GDM1 (cell line): ENCODE measurements at regions not wholly inside any gene's neighbourhood (a gene's known extent, or its start where the extent isn't known, plus 50 kb on each side); places are given as distances from the start of the nearest gene placed in this dataset.

Source experiments
- DNase-seq: peaks from one replicate; lab custom pipeline; 2025; lab: John Stamatoyannopoulos, UW

DNA sequence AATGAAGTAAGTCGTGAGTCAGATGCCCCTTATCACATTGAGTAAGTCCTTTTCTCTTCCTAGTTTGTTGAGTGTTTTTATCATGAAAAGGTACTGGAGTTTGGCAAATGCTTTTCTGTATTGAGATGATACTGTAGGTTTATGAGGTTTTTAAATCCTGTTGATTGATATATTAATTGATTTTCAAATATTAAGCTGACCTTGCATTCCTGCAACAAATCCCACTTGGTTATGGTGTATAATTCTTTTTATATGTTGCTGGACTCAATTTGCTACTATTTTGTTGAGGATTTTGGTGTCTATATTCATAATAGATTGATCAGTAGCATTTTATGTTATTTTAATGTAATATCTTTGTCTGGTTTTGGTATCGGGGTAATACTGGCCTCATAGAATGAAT lies 81.0 kb upstream of the BNC2 start:
- no peak for DNase-seq

GRCh38 chr9:16950051-16950450 lies 79.6 kb upstream of the BNC2 start:
- no peak for DNase-seq

GRCh38 chr9:16930578-16930977 lies 60.1 kb upstream of the BNC2 start:
- DNase-seq, result no peak

DNA sequence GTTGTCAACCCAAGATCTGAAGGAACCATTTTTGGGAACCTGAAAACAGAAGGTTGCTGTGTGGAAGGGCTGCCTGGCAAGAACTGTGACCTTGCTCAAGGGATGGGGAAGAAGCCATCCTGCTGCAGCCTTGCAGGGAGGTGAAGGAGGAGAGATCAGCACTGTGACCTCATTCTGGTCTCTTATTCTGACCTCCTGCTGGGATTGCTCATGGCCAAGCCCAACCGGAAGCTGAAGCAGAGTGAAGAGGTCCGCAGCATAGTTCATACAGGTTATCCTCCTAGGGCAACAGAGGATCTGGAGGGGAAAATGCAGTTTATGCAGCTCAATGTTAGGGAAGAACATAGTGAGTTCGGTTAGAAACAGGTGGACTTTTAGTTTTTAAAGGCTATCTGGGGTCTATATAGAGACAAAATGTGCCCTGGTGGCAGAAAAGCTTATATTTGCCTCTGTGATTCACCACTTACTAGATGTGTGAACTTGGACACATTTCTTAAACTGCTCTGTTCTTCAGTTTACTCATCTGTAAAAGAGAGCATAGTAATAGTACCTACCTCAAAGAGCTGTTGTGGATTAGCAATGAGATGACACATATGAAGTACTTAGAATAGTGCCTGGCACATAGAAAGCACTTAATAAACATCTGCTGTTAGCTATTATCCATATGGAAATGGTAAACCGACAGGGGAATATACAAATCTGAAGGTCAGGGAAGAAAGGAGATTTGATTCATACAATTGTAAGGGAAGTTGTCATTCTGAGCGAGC lies 57.9 kb upstream of the BNC2 start:
- DNase-seq, result no peak

DNA sequence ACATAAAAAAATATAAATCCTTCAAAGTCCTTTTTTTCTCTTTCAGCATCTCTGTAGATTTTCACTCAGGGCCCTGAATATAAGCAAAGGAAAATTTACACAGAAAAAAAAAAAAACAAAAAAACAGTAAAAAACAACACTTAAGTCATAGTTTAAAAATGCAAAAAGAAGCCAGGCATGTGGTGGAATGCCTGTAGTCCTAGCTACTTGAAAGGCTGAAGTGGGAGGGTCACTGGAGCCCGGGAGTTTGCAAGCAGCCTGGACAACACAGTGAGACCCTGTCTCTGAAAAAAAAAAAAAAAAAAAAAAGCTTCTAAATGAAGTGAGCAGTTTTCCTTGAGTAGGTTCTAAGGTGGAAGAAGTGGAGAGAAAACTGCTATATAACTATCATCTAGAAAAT lies 55.0 kb upstream of the BNC2 start:
- no peak for DNase-seq

DNA sequence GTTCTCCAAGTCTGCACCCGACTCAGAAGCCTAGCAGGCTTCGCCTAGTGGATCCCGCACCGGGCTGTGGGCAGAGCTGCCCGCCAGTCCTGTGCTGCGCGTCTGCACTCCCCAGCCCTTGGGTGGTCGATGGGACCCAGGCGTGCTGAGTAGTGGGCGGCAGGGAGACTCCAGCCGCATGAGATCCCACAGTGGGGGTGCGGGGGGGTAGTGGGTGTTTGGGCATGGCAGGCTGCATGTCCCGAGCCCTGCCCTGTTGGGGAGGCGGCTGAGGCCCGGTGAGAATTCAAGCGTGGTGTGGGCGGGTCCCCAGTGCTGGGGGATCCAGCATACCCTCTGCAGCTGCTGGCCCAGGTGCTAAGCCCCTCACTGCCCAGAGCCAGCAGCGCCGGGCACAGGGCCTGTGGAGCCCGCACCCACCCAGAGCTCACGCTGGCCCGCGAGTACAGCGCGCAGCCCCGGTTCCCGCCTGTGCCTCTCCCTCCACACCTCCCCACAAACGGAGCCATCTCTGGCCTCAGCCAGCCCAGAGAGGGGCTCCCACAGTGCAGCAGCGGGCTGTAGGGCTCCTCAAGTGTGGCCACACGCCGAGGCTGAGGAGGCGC lies 53.9 kb upstream of the BNC2 start:
- DNase-seq, result no peak

DNA sequence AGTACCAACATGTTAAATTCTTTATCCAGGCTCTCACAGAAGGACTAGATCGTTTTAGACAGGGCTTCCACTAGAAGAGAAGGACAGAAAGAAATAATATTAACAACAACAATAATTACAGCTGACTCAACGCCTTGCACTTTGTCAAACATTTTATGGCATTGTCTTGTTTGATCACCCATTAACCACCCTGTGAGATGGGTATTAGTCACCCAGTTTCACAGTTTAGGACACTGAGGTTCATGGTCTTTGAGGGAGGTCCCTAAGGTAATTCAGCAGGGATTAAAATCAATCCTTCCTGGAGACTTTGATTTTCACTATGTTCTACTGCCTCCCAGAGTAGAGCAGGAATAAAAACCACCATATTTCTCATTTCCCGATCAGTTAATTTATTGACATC lies 51.4 kb upstream of the BNC2 start:
- no peak for DNase-seq
